ENCODE measurements at regions not wholly inside any gene's neighbourhood (a gene's known extent, or its start where the extent isn't known, plus 50 kb on each side); places are given as distances from the start of the nearest gene placed in this dataset.

DNA sequence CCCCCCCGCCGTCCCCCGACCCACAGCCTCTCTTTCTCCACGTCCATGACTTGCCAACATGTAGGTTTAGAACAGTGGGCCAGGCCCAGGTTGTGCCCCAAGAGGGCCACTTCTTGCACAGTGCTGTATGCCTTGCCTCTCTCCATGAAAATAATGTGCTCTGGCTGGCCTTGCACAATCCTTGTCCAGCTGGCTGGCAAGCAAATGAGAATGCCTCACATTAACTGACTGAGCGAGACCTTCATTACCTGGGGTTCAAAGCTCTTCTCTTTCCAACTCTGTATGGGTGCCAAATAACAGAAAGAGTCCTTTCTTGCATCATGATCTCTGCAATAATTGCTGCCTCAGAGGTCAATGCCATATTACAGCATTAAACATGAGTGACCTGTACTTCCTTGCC lies 416.6 kb downstream of the FGF13 start:
- no peaks in the 10 kb centered on the region for H3K4me1 Mint-ChIP-seq
- POLR2A ChIA-PET, result no interaction called here
- no peak overlapping the region for H3K4me3 Mint-ChIP-seq

DNA sequence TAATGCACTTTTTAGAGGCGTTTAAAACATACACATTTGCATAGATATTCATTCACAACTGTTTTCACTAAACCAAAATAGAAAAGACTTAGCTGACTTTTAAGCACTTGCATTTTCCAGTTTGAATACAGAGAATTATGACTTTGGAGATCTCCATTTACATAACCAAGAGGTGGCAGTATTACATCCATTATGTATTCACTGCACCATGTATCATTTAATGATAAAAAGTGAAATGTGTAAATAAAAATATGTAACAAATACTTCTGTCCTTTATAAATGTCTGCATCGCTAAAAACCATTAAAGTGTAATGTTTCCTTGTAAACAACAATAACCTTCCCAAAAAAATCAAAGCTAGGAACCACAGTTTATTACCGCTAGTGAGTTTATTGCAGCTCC lies 413.2 kb downstream of the FGF13 start:
- DNase-seq, result no peak
- Mint-ChIP-seq H3K27me3 (no peaks in the 10 kb centered on the region), H3K4me3 (no peak overlapping the region), H3K9me3 (no peaks in the 10 kb centered on the region), H3K4me1 (no peaks in the 10 kb centered on the region), H3K36me3 (no peaks in the 10 kb centered on the region), H3K27ac (no peak overlapping the region)
- ATAC-seq (ENCODE audit: low read depth), result no peak
- POLR2A ChIA-PET, result no interaction called here

More for the DNA sequence above, 416.6 kb downstream of the FGF13 start:
- DNase-seq (no peak), ATAC-seq (ENCODE audit: low read depth) (no peak)
- H3K9me3 Mint-ChIP-seq, result no peaks in the 10 kb centered on the region
- no peak overlapping the region for H3K27ac Mint-ChIP-seq
- no peaks in the 10 kb centered on the region for H3K36me3 Mint-ChIP-seq
- no peaks in the 10 kb centered on the region for H3K27me3 Mint-ChIP-seq

DNA sequence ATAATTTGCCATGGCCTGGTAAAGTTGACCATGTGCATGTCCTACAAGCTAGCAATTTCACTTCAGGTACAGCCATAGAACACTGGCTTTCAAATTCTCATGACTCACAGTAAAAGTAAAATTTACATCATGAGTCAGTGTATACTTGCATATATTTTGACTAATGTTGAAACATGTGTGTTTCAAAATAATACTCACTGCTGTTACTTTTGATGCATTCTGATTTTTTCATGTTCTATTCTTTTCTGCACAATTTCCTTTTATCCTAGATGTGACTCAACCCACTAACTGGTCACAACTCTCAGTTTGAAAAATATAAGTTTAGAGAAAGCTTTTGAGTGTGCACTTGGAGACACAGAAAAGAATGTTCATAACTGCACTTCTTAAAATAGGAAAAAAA lies 365.7 kb downstream of the FGF13 start:
- no peak for DNase-seq
- Mint-ChIP-seq H3K27ac (no peak overlapping the region), H3K4me1 (no peaks in the 10 kb centered on the region)

DNA sequence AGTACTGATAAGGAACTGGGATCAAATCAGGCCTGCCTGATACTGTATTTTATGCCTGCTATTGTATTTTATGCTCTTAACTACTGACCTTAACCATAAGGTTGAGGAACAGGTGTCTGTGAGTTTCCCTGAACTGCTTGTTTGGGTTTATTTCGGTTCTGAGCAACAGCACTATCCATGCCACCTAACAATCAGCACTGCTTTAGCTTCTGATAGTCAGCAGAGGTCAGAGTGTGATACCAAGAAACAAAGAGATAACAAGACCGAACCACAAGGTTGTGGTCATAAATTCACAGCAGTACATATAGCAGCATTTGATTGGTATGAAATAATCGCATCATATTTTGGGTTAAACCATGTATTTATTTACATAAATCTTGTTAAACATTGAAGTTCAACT lies 362.2 kb downstream of the FGF13 start:
- DNase-seq, result no peak
- H3K4me3 Mint-ChIP-seq, result no peak overlapping the region
- ATAC-seq (ENCODE audit: low read depth), result no peak
- no peak overlapping the region for H3K27ac Mint-ChIP-seq
- no peaks in the 10 kb centered on the region for H3K27me3 Mint-ChIP-seq
- no peaks in the 10 kb centered on the region for H3K9me3 Mint-ChIP-seq
- POLR2A ChIA-PET, result no interaction called here
- no peaks in the 10 kb centered on the region for H3K36me3 Mint-ChIP-seq
- H3K4me1 Mint-ChIP-seq, result no peaks in the 10 kb centered on the region

More for the DNA sequence above, 365.7 kb downstream of the FGF13 start:
- POLR2A ChIA-PET, result no interaction called here
- H3K9me3 Mint-ChIP-seq, result no peaks in the 10 kb centered on the region
- no peak overlapping the region for H3K4me3 Mint-ChIP-seq
- H3K27me3 Mint-ChIP-seq, result no peaks in the 10 kb centered on the region
- no peak for ATAC-seq (ENCODE audit: low read depth)
- no peaks in the 10 kb centered on the region for H3K36me3 Mint-ChIP-seq

DNA sequence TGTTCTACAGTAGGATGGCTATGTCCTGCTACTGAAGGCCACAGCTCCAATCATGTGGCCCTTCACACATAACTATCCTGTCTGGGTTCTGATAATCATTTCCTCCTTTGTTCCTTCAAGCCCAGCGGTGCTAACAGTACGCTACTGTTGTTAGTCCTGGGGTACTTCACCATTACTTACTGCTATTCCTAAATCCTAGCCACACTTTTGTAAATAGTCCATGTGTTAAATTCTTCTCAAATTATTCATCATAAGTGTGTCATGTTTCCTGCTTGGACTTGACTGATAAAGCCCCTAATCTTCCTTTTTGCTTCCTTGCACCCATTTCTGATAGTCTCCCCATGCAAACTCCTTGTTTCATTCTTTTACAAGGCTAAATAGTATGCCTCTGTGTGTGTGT lies 332.6 kb downstream of the FGF13 start:
- DNase-seq (no peak), ATAC-seq (ENCODE audit: low read depth) (no peak)
- Mint-ChIP-seq H3K4me1 (no peaks in the 10 kb centered on the region), H3K4me3 (no peak overlapping the region), H3K27me3 (peaks cover 1% of the 10 kb centered on the region), H3K36me3 (no peaks in the 10 kb centered on the region), H3K9me3 (peaks cover 1% of the 10 kb centered on the region), H3K27ac (no peak overlapping the region)
- POLR2A ChIA-PET, result no interaction called here

DNA sequence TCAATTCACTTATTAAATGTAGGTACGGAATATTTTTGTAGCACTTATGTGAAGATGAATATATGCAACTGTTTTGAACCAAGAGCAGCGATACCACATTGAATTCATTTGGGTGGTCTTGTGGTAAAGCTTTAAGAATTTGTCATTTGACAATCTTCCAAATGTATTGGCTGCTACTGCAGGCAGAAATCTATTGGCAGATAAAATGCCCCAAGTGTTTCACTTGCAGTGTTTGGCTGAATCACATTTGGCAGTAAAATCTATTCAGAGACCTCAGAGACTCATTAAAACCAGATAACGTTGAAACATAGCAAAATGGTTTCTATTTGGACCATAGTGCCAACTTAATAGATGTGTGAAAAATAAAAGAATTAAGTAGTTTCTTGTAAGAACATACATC lies 303.4 kb downstream of the FGF13 start:
- Mint-ChIP-seq H3K27me3 (no peaks in the 10 kb centered on the region), H3K9me3 (no peaks in the 10 kb centered on the region), H3K4me1 (no peaks in the 10 kb centered on the region), H3K4me3 (no peak overlapping the region), H3K36me3 (no peaks in the 10 kb centered on the region), H3K27ac (no peak overlapping the region)
- DNase-seq (no peak), ATAC-seq (ENCODE audit: low read depth) (no peak)
- POLR2A ChIA-PET, result no interaction called here

DNA sequence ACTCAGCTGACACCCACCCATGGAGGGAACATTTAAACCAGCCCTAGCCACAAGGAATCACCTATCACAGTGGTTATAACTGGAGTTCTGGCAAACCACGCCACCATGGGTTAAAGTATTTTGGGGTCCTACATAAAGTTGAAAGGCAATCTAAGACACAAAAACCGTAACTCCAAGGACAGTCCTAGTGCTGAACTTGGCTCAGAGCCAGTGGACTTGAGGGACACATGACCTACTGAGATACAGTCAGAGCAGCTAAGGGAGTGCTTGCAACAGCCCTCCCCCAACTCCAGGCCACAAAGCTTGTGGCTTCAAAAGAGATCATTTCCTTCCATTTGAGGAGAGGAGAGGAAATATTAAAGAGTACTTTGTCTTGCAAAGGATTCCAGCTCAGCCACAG lies 300.5 kb downstream of the FGF13 start:
- POLR2A ChIA-PET, result no interaction called here
- no peaks in the 10 kb centered on the region for H3K4me1 Mint-ChIP-seq
- DNase-seq (no peak), ATAC-seq (ENCODE audit: low read depth) (no peak)
- H3K36me3 Mint-ChIP-seq, result no peaks in the 10 kb centered on the region
- H3K4me3 Mint-ChIP-seq, result no peak overlapping the region
- no peaks in the 10 kb centered on the region for H3K27me3 Mint-ChIP-seq
- no peaks in the 10 kb centered on the region for H3K9me3 Mint-ChIP-seq
- no peak overlapping the region for H3K27ac Mint-ChIP-seq
